Esophagus muscularis mucosa (tissue), 4 donors: ENCODE measurements at regions not wholly inside any gene's neighbourhood (a gene's known extent, or its start where the extent isn't known, plus 50 kb on each side); places are given as distances from the start of the nearest gene placed in this dataset.

Source experiments
- DNase-seq: peaks from one replicate; pipeline ENCODE4 v3.0.0-alpha.2; 2017; ENCODE audit errors: extremely low spot score
- H3K27ac ChIP-seq, 4 donors: fragments of 200-600 bp; sonication (generic); replicated peaks in 1 of 4; 1 replicate in 3 of 4; 2 replicates in 1 of 4; pipeline ENCODE4 v1.5.1; 2016 to 2019; ENCODE audit warnings: mild to moderate bottlenecking in 1 of 4
- H3K27me3 ChIP-seq, 4 donors: fragments of 200-600 bp; sonication (generic); one replicate each; pipeline versions ENCODE4 v1.5.1 to v1.6.0; 2016 to 2019
- H3K36me3 ChIP-seq, 4 donors: fragments of 200-600 bp; sonication (generic); one replicate each; pipeline ENCODE4 v1.5.1; 2016 to 2019
- H3K4me1 ChIP-seq, 4 donors: fragments of 200-600 bp; sonication (generic); one replicate each; pipeline ENCODE4 v1.5.1; 2016 to 2019
- H3K4me3 ChIP-seq, 4 donors: fragments of 200-600 bp; sonication (generic); 1 replicate in 2 of 4; 2 replicates in 2 of 4; pipeline ENCODE4 v1.5.1; 2016 to 2019; ENCODE audit warnings: mild to moderate bottlenecking in 4 of 4, moderate library complexity in 1 of 4
- H3K9me3 ChIP-seq, 4 donors: fragments of 200-600 bp; sonication (generic); 1 replicate in 3 of 4; 2 replicates in 1 of 4; pipeline ENCODE4 v1.5.1; 2016 to 2019
- EP300 ChIP-seq: sonication (generic); formaldehyde crosslinking; IDR thresholded peaks from one replicate; pipeline ENCODE4 v1.6.1; 2017; ENCODE audit warnings: antibody characterized with exemption
- POLR2A ChIP-seq: fragments of 450-650 bp; IDR thresholded peaks from one replicate; pipeline ENCODE4 v1.6.1; 2017; ENCODE audit warnings: antibody characterized with exemption, moderate library complexity, mild to moderate bottlenecking, low read depth
- POLR2AphosphoS5 ChIP-seq, 2 donors: sonication (generic); formaldehyde crosslinking; IDR thresholded peaks; one replicate each; pipeline ENCODE4 v1.6.1; 2017; ENCODE audit warnings: antibody characterized with exemption in 2 of 2
- WGBS: methylation state at CpG from one replicate; pipeline ENCODE4 v1.1.5; 2018; 5-methylcytosine and 5-hydroxymethylcytosine counted together
- intact Hi-C: fragments of 100-400 bp; cut with DNase I; formaldehyde crosslinking; loops from one replicate; pipeline ENCODE4 v1.15.1; 2023
- TF ChIP-seq, protein P1 (sequence below), 3 experiments: fragments of 200-600 bp in 2 of 3; fragments of 450-650 bp in 1 of 3; sonication (generic) in 2 of 3; IDR thresholded peaks; one replicate each; pipeline ENCODE4 v1.5.1; 2017 to 2019; ENCODE audit warnings: antibody characterized with exemption in 3 of 3, mild to moderate bottlenecking in 2 of 3, moderate library complexity in 1 of 3

DNA sequence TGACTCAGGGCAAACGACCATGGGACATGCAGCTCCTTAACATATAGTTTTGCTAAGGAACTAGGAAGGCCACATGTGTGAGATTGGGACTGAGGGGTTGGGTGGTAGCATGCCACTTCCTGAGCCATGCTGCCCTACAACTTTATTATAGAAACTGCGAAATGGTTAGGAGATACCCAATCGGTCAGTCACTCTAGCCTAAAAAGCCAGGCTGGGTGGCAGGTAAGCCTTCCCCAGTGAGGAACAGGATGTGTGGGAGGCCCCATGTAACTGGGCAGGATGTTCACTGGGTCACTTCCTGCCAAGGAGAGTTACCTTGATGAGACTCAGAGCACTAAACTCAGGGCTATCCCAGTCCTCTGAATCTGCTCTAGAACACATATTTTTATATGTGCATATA, 123.5 kb downstream of the MAP3K7 start:
- Histone ChIP-seq H3K27me3 (no peaks in the 10 kb centered on the region), H3K27ac (no peak overlapping the region), H3K4me1 (no peaks in the 10 kb centered on the region), H3K4me3 (no peak overlapping the region), H3K9me3 (no peaks in the 10 kb centered on the region), H3K36me3 (no peaks in the 10 kb centered on the region)
- DNase-seq = no peak
- WGBS = 86% methylated on average over 3 of the region's 3 CpGs
- no peak for TF ChIP-seq POLR2A
- no peak for TF ChIP-seq EP300
- TF ChIP-seq, protein P1, sequence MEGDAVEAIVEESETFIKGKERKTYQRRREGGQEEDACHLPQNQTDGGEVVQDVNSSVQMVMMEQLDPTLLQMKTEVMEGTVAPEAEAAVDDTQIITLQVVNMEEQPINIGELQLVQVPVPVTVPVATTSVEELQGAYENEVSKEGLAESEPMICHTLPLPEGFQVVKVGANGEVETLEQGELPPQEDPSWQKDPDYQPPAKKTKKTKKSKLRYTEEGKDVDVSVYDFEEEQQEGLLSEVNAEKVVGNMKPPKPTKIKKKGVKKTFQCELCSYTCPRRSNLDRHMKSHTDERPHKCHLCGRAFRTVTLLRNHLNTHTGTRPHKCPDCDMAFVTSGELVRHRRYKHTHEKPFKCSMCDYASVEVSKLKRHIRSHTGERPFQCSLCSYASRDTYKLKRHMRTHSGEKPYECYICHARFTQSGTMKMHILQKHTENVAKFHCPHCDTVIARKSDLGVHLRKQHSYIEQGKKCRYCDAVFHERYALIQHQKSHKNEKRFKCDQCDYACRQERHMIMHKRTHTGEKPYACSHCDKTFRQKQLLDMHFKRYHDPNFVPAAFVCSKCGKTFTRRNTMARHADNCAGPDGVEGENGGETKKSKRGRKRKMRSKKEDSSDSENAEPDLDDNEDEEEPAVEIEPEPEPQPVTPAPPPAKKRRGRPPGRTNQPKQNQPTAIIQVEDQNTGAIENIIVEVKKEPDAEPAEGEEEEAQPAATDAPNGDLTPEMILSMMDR (IDR thresholded peaks at IDR 0.05) = no peak
- TF ChIP-seq POLR2AphosphoS5 (IDR thresholded peaks at IDR 0.05) = no peak
- intact Hi-C loops = no loop called here

DNA sequence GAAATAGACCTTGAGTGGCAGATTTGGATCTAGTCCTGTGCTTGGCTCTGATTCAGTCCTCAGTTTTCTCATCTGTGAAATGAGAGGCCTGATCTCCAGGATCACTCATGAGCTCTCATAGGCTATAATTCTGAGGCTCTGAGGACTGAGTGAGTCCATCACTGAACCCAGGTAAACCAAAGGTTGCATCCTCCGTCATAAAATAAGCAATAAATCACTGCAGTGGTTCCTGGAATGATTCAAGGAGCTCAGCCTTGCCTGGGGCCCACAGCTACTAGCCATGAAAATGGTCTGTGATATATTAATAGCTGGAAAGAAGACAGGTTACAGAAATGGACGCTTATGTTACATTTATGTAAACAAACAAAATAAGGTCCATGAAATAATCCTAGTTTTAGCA, 124.8 kb downstream of the MAP3K7 start:
- Histone ChIP-seq H3K4me1 (no peaks in the 10 kb centered on the region), H3K4me3 (no peak overlapping the region), H3K27ac (no peak overlapping the region), H3K9me3 (no peaks in the 10 kb centered on the region), H3K27me3 (no peaks in the 10 kb centered on the region), H3K36me3 (no peaks in the 10 kb centered on the region)
- no peak for DNase-seq
- TF ChIP-seq EP300 (no peak), POLR2A (no peak), POLR2AphosphoS5 (IDR thresholded peaks at IDR 0.05) (no peak)
- TF ChIP-seq, protein P1 (IDR thresholded peaks at IDR 0.05) = no peak
- intact Hi-C loops = no loop called here
- 68% methylated on average over 2 of the region's 2 CpGs for WGBS

DNA sequence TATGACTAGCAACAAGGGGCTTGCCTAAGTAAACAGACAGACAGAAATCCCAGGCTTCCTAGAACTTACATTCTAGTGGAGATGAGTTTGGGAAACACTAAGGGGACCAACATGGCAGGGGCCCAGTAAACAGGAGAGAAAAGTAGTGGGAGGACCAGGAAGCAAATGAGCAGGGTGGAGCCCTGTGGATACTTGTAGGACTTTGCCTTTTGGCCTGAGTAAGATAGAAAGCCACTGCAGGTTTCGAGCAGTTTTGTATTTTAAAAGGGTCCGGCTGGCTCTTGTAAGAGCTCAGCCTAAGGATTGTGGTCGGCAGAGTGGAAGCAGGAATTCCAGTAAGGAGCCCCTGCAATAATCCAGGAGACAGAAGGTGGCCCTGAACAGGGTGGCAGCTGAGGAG, 125.5 kb downstream of the MAP3K7 start:
- no peaks in the 10 kb centered on the region for H3K9me3 ChIP-seq
- H3K27me3 ChIP-seq = no peaks in the 10 kb centered on the region
- H3K27ac ChIP-seq = no peak overlapping the region
- H3K4me1 ChIP-seq = no peaks in the 10 kb centered on the region
- no peak for DNase-seq
- H3K36me3 ChIP-seq = no peaks in the 10 kb centered on the region
- WGBS = 86% methylated on average over 3 of the region's 3 CpGs
- intact Hi-C loops = no loop called here
- TF ChIP-seq EP300 (no peak), POLR2A (no peak), POLR2AphosphoS5 (IDR thresholded peaks at IDR 0.05) (no peak)
- TF ChIP-seq, protein P1 (IDR thresholded peaks at IDR 0.05) = no peak
- no peak overlapping the region for H3K4me3 ChIP-seq

DNA sequence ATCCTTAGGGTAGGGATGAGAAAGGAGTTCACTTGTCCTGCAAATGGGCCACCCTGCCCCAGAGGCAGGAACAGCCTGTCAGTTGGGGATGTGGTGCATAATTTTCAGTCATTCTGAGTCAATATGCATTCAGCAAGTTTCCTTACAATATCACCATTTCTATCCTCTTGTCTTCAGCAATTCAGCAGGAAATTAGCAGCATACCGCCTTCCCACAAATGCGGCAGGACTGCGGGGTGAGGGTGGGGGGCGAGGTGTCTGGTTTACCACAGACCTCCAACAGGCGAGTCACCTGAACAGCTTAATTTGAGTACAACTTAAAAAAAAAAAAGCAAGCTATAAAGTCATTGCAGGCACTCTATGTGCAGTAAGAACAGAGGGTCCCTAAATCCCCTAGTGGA, 126.8 kb downstream of the MAP3K7 start:
- intact Hi-C loops = no loop called here
- no peaks in the 10 kb centered on the region for H3K4me1 ChIP-seq
- 65% methylated on average over 5 of the region's 5 CpGs for WGBS
- no peak overlapping the region for H3K27ac ChIP-seq
- H3K36me3 ChIP-seq = no peaks in the 10 kb centered on the region
- TF ChIP-seq, protein P1 (IDR thresholded peaks at IDR 0.05) = no peak
- TF ChIP-seq POLR2A (no peak), POLR2AphosphoS5 (IDR thresholded peaks at IDR 0.05) (no peak), EP300 (no peak)
- no peaks in the 10 kb centered on the region for H3K27me3 ChIP-seq
- DNase-seq = no peak
- no peak overlapping the region for H3K4me3 ChIP-seq
- H3K9me3 ChIP-seq = no peaks in the 10 kb centered on the region

DNA sequence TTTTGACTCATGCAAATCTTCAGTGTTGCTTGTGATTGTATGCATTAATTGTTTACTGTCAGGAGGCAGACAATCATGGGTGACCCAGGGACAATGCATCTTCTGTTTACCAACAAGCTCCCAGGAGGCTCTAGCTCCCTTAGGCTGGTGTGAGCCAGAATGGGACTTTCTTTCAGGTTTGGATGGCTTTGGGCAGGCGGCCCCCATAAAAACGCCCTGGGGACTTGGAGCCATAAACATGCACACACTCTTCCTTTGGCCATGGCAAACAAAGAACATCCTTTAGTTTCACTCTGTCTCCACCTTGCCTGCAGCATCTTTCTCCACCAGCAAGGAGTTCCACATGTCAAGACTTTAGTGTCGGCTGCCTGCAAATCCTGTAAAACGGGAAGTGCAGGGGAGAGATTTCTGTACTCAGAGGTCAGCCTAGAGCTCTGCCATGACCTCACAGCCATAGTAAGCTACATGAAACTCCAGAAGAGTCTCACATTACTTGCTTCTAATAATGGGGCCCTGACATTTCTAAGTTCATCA, 127.6 kb downstream of the MAP3K7 start:
- Histone ChIP-seq H3K27ac (no peak overlapping the region), H3K4me1 (no peaks in the 10 kb centered on the region), H3K4me3 (no peak overlapping the region), H3K27me3 (no peaks in the 10 kb centered on the region), H3K9me3 (no peaks in the 10 kb centered on the region), H3K36me3 (no peaks in the 10 kb centered on the region)
- TF ChIP-seq, protein P1 (IDR thresholded peaks at IDR 0.05) = no peak
- no peak for TF ChIP-seq POLR2AphosphoS5 (IDR thresholded peaks at IDR 0.05)
- no peak for TF ChIP-seq EP300
- TF ChIP-seq POLR2A = no peak
- 84% methylated on average over 3 of the region's 4 CpGs for WGBS
- no peak for DNase-seq
- intact Hi-C loops = no loop called here
